Endothelial cell of umbilical vein (primary cell): ENCODE measurements at regions not wholly inside any gene's neighbourhood (a gene's known extent, or its start where the extent isn't known, plus 50 kb on each side); places are given as distances from the start of the nearest gene placed in this dataset.

Experiments used
- BruUV-seq: library from RNA; stranded (reverse); fragments of 400-500 nt; replicated peaks from 2 replicates; lab custom pipeline; 2021; lab: Mats Ljungman, UMichigan
- CTCF ChIA-PET: fragments of 300-600, 350-600 bp; sonication (Branson Sonifier 250); formaldehyde crosslinking; loops from one replicate; lab custom pipeline; 2021; ENCODE audit warnings: antibody characterized with exemption, inconsistent platforms; lab: Charles Lee
- POLR2A ChIA-PET: fragments of 300-600, 350-600 bp; sonication (Branson Sonifier 250); formaldehyde crosslinking; loops from one replicate; lab custom pipeline; 2021; ENCODE audit warnings: antibody characterized with exemption, inconsistent platforms; lab: Charles Lee
- DNase-seq: peaks from one replicate; pipeline ENCODE4 v3.0.0-alpha.2; 2011; ENCODE audit warnings: low read depth, low spot score
- FAIRE-seq: peaks from 2 replicates; lab custom pipeline; 2011; peaks lifted over from hg19 to GRCh38; lab: Jason Lieb, UNC
- H2AFZ ChIP-seq: 2 replicates; pipeline ENCODE4 v1.6.0; 2012; ENCODE audit warnings: low read depth, low read length, control low read depth, inconsistent platforms
- H3K27ac ChIP-seq: 2 replicates; pipeline ENCODE4 v1.5.1; 2011; ENCODE audit warnings: low read depth, mild to moderate bottlenecking, control low read depth, low read length, moderate library complexity; ENCODE audit not compliant: insufficient read depth
- H3K27me3 ChIP-seq, 2 experiments: 2 replicates each; pipeline versions ENCODE4 v1.6.0 to v1.6.1; 2011; ENCODE audit warnings: low read length in 2 of 2, mixed read lengths in 1 of 2; ENCODE audit not compliant: control insufficient read depth in 2 of 2, insufficient read depth in 2 of 2
- H3K36me3 ChIP-seq, 2 experiments: 2 replicates in 1 of 2; 3 replicates in 1 of 2; pipeline ENCODE4 v1.5.1; 2011; ENCODE audit warnings: low read length in 2 of 2, mild to moderate bottlenecking in 1 of 2, moderate library complexity in 1 of 2; ENCODE audit not compliant: control insufficient read depth in 2 of 2, insufficient read depth in 2 of 2; ENCODE audit errors: extremely low read depth in 1 of 2
- H3K4me1 ChIP-seq: 3 replicates; pipeline ENCODE4 v1.5.1; 2011; ENCODE audit warnings: mild to moderate bottlenecking, low read length; ENCODE audit not compliant: control insufficient read depth, insufficient read depth; ENCODE audit errors: extremely low read depth
- H3K4me2 ChIP-seq: 2 replicates; pipeline ENCODE4 v1.6.1; 2011; ENCODE audit warnings: low read length, control low read depth, mixed read lengths; ENCODE audit not compliant: insufficient read depth
- H3K4me3 ChIP-seq, 3 experiments: fragments of 200-600 bp in 1 of 3; sonication (generic), shearing (Covaris generic) in 1 of 3; replicated peaks in 1 of 3; 2 replicates each; pipeline ENCODE4 v1.5.1; 2011 to 2016; ENCODE audit warnings: control low read depth in 3 of 3, low read length in 3 of 3, mild to moderate bottlenecking in 2 of 3, inconsistent platforms in 1 of 3, low read depth in 1 of 3, moderate library complexity in 1 of 3; ENCODE audit not compliant: insufficient read depth in 1 of 3
- H3K79me2 ChIP-seq: 2 replicates; pipeline ENCODE4 v1.6.0; 2012; ENCODE audit warnings: low read length, inconsistent platforms; ENCODE audit not compliant: control insufficient read depth, insufficient read depth
- H3K9ac ChIP-seq: replicated peaks from 2 replicates; pipeline ENCODE3; 2011; ENCODE audit warnings: low read length, control low read depth; ENCODE audit not compliant: insufficient read depth; ENCODE audit errors: extremely low read depth
- H3K9me1 ChIP-seq: replicated peaks from 3 replicates; pipeline ENCODE4 v1.6.0; 2011; ENCODE audit warnings: mild to moderate bottlenecking, low read length; ENCODE audit not compliant: control insufficient read depth, insufficient read depth; ENCODE audit errors: extremely low read depth
- H3K9me3 ChIP-seq: replicated peaks from 2 replicates; pipeline ENCODE4 v1.5.1; 2012; ENCODE audit warnings: low read length, inconsistent platforms; ENCODE audit not compliant: control insufficient read depth, insufficient read depth
- H4K20me1 ChIP-seq: replicated peaks from 2 replicates; pipeline ENCODE3; 2011; ENCODE audit warnings: mild to moderate bottlenecking, low read length; ENCODE audit not compliant: control insufficient read depth, insufficient read depth; ENCODE audit errors: extremely low read depth
- CTCF ChIP-seq, 2 donors: IDR thresholded peaks; 1 replicate in 1 of 2; 2 replicates in 1 of 2; pipeline ENCODE4 v1.5.1; 2011; ENCODE audit warnings: low read length in 2 of 2, mild to moderate bottlenecking in 2 of 2, moderate library complexity in 2 of 2, control low read depth in 1 of 2, inconsistent platforms in 1 of 2, low read depth in 1 of 2; ENCODE audit not compliant: insufficient read depth in 1 of 2; ENCODE audit errors: extremely low read depth in 1 of 2
- EZH2 ChIP-seq: IDR thresholded peaks from 2 replicates; pipeline ENCODE4 v1.6.1; 2012; ENCODE audit warnings: borderline replicate concordance, low read depth, mild to moderate bottlenecking, moderate library complexity, low read length, inconsistent platforms; ENCODE audit not compliant: severe bottlenecking
- FOS ChIP-seq: IDR thresholded peaks from 2 replicates; pipeline ENCODE4 v1.6.1; 2011; ENCODE audit warnings: mild to moderate bottlenecking, low read length, moderate library complexity, borderline replicate concordance; ENCODE audit not compliant: insufficient read depth
- GATA2 ChIP-seq: IDR thresholded peaks from 2 replicates; pipeline ENCODE4 v1.7.0; 2011; ENCODE audit warnings: low read depth, mild to moderate bottlenecking, moderate library complexity, mixed read lengths, low read length; ENCODE audit not compliant: insufficient read length, insufficient read depth
- JUN ChIP-seq: IDR thresholded peaks from 2 replicates; pipeline ENCODE4 v1.6.1; 2011; ENCODE audit warnings: borderline replicate concordance, low read depth; ENCODE audit not compliant: insufficient read length, insufficient read depth
- MAX ChIP-seq: IDR thresholded peaks from 2 replicates; pipeline ENCODE4 v1.6.1; 2011; ENCODE audit not compliant: insufficient read depth, insufficient read length
- MYC ChIP-seq: IDR thresholded peaks from one replicate; pipeline ENCODE4 v1.6.1; 2011; ENCODE audit warnings: mild to moderate bottlenecking, low read depth, low read length
- POLR2A ChIP-seq: IDR thresholded peaks from 2 replicates; pipeline ENCODE4 v1.6.1; 2012; ENCODE audit warnings: low read depth, mild to moderate bottlenecking, control low read depth, low read length
- POLR2AphosphoS5 ChIP-seq: IDR thresholded peaks from 2 replicates; pipeline ENCODE4 v1.6.1; 2012; ENCODE audit warnings: low read depth, mild to moderate bottlenecking, control low read depth, low read length, moderate library complexity; ENCODE audit not compliant: insufficient read depth
- dilution Hi-C: fragments of 300-500 bp; cut with MboI; formaldehyde crosslinking; loops from one replicate; pipeline ENCODE4 v1.15.0; 2019; ENCODE audit warnings: low sequenced_read_pairs; ENCODE audit not compliant: extremely low pct_ligation_motif_present
- intact Hi-C: fragments of 100-400 bp; cut with micrococcal nuclease; formaldehyde crosslinking; loops from one replicate; pipeline ENCODE4 v1.10.0; 2022

GRCh38 chr2:126568734-126569133 is 87.2 kb upstream of the GYPC start:
- TF ChIP-seq POLR2A (no peak), EZH2 (no peak), CTCF (IDR thresholded peaks at IDR 0.05; ENCODE audit: extremely low read depth in 1 of 2, insufficient read depth in 1 of 2, low read depth in 1 of 2, low read length in 2 of 2) (no peak), POLR2AphosphoS5 (no peak), JUN (no peak), FOS (no peak), MYC (no peak), MAX (no peak), GATA2 (no peak)
- no TSS peak for BruUV-seq
- intact Hi-C loops = no loop called here
- Histone ChIP-seq H3K4me1 (no peaks in the 10 kb centered on the region), H3K36me3 (no peaks in the 10 kb centered on the region), H3K9ac (no peak overlapping the region), H2AFZ (no peak overlapping the region), H3K4me3 (no peak overlapping the region), H3K27ac (no peak overlapping the region), H3K9me3 (no peaks in the 10 kb centered on the region), H3K4me2 (no peak overlapping the region), H3K27me3 (no peaks in the 10 kb centered on the region), H3K79me2 (no peaks in the 10 kb centered on the region), H4K20me1 (no peaks in the 10 kb centered on the region), H3K9me1 (no peaks in the 10 kb centered on the region)
- DNase-seq = no peak
- dilution Hi-C loops = no loop called here
- ChIA-PET CTCF (no interaction called here), POLR2A (no interaction called here)
- no peak for FAIRE-seq
